ENCODE measurements at regions not wholly inside any gene's neighbourhood (a gene's known extent, or its start where the extent isn't known, plus 50 kb on each side); places are given as distances from the start of the nearest gene placed in this dataset.

GRCh38 chr2:134144651-134145050 lies 109.2 kb upstream of the MGAT5 start:
- peaks cover 0 to 16% of the 10 kb centered on the region in 2 experiments for H3K36me3 ChIP-seq (replicated peaks in 1 of 2; ENCODE audit: control extremely low read depth in 1 of 2, control insufficient read depth in 1 of 2, extremely low read depth in 1 of 2, insufficient read depth in 2 of 2, low read length in 1 of 2)
- H4K20me1 ChIP-seq (ENCODE audit: control insufficient read depth, insufficient read depth, low read length, poor library complexity, severe bottlenecking) = peaks cover 83% of the 10 kb centered on the region
- no peak for DNase-seq
- ChIA-PET CTCF (no interaction called here), POLR2A (no interaction called here)
- ATAC-seq (ENCODE audit: low read depth) = no peak
- WGBS (ENCODE audit: insufficient coverage) = 100% methylated on average over 4 of the region's 4 CpGs
- H3K27me3 Mint-ChIP-seq = no peaks in the 10 kb centered on the region
- no peaks in the 10 kb centered on the region for H3K9me3 ChIP-seq (ENCODE audit: control extremely low read depth in 1 of 3, control insufficient read depth in 2 of 3, insufficient read depth in 1 of 3, low read length in 2 of 3)
- no peak overlapping the region for H2AFZ ChIP-seq (ENCODE audit: insufficient read depth, low read depth, low read length, poor library complexity, severe bottlenecking)
- peak overlapping the region in 1 of 2 donors; percentile 46 for H3K27ac ChIP-seq (ENCODE audit: low read length in 2 of 2)
- no peak overlapping the region for H3K4me3 Mint-ChIP-seq
- peaks cover 91% of the 10 kb centered on the region for H3K4me1 Mint-ChIP-seq
- H3K27ac Mint-ChIP-seq = no peak overlapping the region
- H3K9ac ChIP-seq (ENCODE audit: low read length) = no peak overlapping the region
- H3K79me2 ChIP-seq (ENCODE audit: control insufficient read depth, insufficient read depth, low read length) = peaks cover 99% of the 10 kb centered on the region
- H3K4me3 ChIP-seq (ENCODE audit: control extremely low read depth in 1 of 5, extremely low read depth in 1 of 5, insufficient read depth in 1 of 5, low read depth in 2 of 5, low read length in 4 of 5) = no peak overlapping the region
- peaks cover 47 to 49% of the 10 kb centered on the region in 2 donors for H3K4me1 ChIP-seq (ENCODE audit: control insufficient read depth in 2 of 2, insufficient read depth in 2 of 2, low read length in 2 of 2)
- no peaks in the 10 kb centered on the region for H3K9me3 Mint-ChIP-seq (ENCODE audit: insufficient read depth)
- intact Hi-C loops (cut with micrococcal nuclease) = no loop called here
- H3K4me2 ChIP-seq (replicated peaks; ENCODE audit: low read depth, low read length, poor library complexity, severe bottlenecking) = no peak overlapping the region
- no peaks in the 10 kb centered on the region for H3K27me3 ChIP-seq (replicated peaks in 1 of 4; ENCODE audit: control extremely low read depth in 1 of 4, control insufficient read depth in 3 of 4, insufficient read depth in 4 of 4, low read length in 3 of 4)
- TF ChIP-seq CTCF (IDR thresholded peaks at IDR 0.05) = no peak
- TF ChIP-seq EZH2 (IDR thresholded peaks at IDR 0.05; ENCODE audit: borderline replicate concordance, insufficient read depth, low read depth, low read length, poor library complexity, severe bottlenecking) = no peak

- Histone ChIP-seq H2AFZ (ENCODE audit: insufficient read depth, low read depth, low read length, poor library complexity, severe bottlenecking) (no peak overlapping the region), H3K4me3 (ENCODE audit: control extremely low read depth in 1 of 5, extremely low read depth in 1 of 5, insufficient read depth in 1 of 5, low read depth in 2 of 5, low read length in 4 of 5) (no peak overlapping the region), H3K36me3 (replicated peaks in 1 of 2; ENCODE audit: control extremely low read depth in 1 of 2, control insufficient read depth in 1 of 2, extremely low read depth in 1 of 2, insufficient read depth in 2 of 2, low read length in 1 of 2) (peaks cover 0 to 13% of the 10 kb centered on the region in 2 experiments), H3K9me3 (ENCODE audit: control extremely low read depth in 1 of 3, control insufficient read depth in 2 of 3, insufficient read depth in 1 of 3, low read length in 2 of 3) (no peaks in the 10 kb centered on the region), H3K79me2 (ENCODE audit: control insufficient read depth, insufficient read depth, low read length) (peaks cover 98% of the 10 kb centered on the region), H3K27me3 (replicated peaks in 1 of 4; ENCODE audit: control extremely low read depth in 1 of 4, control insufficient read depth in 3 of 4, insufficient read depth in 4 of 4, low read length in 3 of 4) (no peaks in the 10 kb centered on the region), H3K4me1 (ENCODE audit: control insufficient read depth in 2 of 2, insufficient read depth in 2 of 2, low read length in 2 of 2) (peaks cover 47% of the 10 kb centered on the region in 2 donors), H4K20me1 (ENCODE audit: control insufficient read depth, insufficient read depth, low read length, poor library complexity, severe bottlenecking) (peaks cover 82% of the 10 kb centered on the region), H3K4me2 (replicated peaks; ENCODE audit: low read depth, low read length, poor library complexity, severe bottlenecking) (no peak overlapping the region), H3K27ac (ENCODE audit: low read length in 2 of 2) (peak overlapping the region in 1 of 2 donors; percentile 68), H3K9ac (ENCODE audit: low read length) (no peak overlapping the region)
- Mint-ChIP-seq H3K27me3 (no peaks in the 10 kb centered on the region), H3K4me1 (peaks cover 92% of the 10 kb centered on the region), H3K27ac (peak overlapping the region; percentile 47), H3K4me3 (no peak overlapping the region), H3K9me3 (ENCODE audit: insufficient read depth) (no peaks in the 10 kb centered on the region)
- no peak for ATAC-seq (ENCODE audit: low read depth)
- intact Hi-C loops (cut with micrococcal nuclease) = no loop called here
- TF ChIP-seq EZH2 (IDR thresholded peaks at IDR 0.05; ENCODE audit: borderline replicate concordance, insufficient read depth, low read depth, low read length, poor library complexity, severe bottlenecking) (no peak), CTCF (IDR thresholded peaks at IDR 0.05) (no peak)
- 100% methylated on average over 4 of the region's 5 CpGs for WGBS (ENCODE audit: insufficient coverage)
- no peak for DNase-seq
- CTCF ChIA-PET = no interaction called here
- POLR2A ChIA-PET = interaction anchor here (0.7 kb wide), 1 partner anchor 18 kb away, joined by 3 read pairs; no protein-coding TSS in a partner anchor
These were observed 108.4 kb upstream of the MGAT5 start for GRCh38 chr2:134145519-134145918.
